CD4-positive, alpha-beta T cell treated with Interleukin-17A for 4 hours (primary cell): ENCODE measurements at regions not wholly inside any gene's neighbourhood (a gene's known extent, or its start where the extent isn't known, plus 50 kb on each side); places are given as distances from the start of the nearest gene placed in this dataset.

ENCODE experiments used
- DNase-seq: peaks from one replicate; pipeline ENCODE4 v3.0.0-alpha.2; 2020; ENCODE audit warnings: mixed read lengths

GRCh38 chr18:2281523-2282199 is 289.6 kb downstream of the METTL4 start:
- no peak for DNase-seq

- DNase-seq, result no peak
Observed at GRCh38 chr18:2293109-2293839, 278.0 kb downstream of the METTL4 start.

GRCh38 chr18:2301316-2301715 is 270.0 kb downstream of the METTL4 start:
- no peak for DNase-seq

GRCh38 chr18:2302012-2302411 is 269.3 kb downstream of the METTL4 start:
- DNase-seq, result no peak

- DNase-seq, result no peak
Observed at GRCh38 chr18:2302628-2303516, 268.4 kb downstream of the METTL4 start.

GRCh38 chr18:2303517-2304238 is 267.6 kb downstream of the METTL4 start:
- DNase-seq, result no peak

- DNase-seq, result no peak
Observed at GRCh38 chr18:2304378-2305175, 266.7 kb downstream of the METTL4 start.

- no peak for DNase-seq
Observed at GRCh38 chr18:2306606-2307005, 264.7 kb downstream of the METTL4 start.

- no peak for DNase-seq
Observed at GRCh38 chr18:2310886-2311285, 260.4 kb downstream of the METTL4 start.

GRCh38 chr18:2312440-2312839 is 258.9 kb downstream of the METTL4 start:
- no peak for DNase-seq

- DNase-seq, result no peak
Observed at GRCh38 chr18:2313332-2313731, 258.0 kb downstream of the METTL4 start.

- no peak for DNase-seq
Observed at GRCh38 chr18:2316082-2316750, 255.1 kb downstream of the METTL4 start.

- no peak for DNase-seq
Observed at GRCh38 chr18:2316751-2317696, 254.3 kb downstream of the METTL4 start.

GRCh38 chr18:2324459-2324858 is 246.8 kb downstream of the METTL4 start:
- DNase-seq, result no peak

GRCh38 chr18:2325308-2325849 is 245.9 kb downstream of the METTL4 start:
- no peak for DNase-seq

GRCh38 chr18:2325933-2326332 is 245.4 kb downstream of the METTL4 start:
- no peak for DNase-seq

GRCh38 chr18:2326999-2327398 is 244.3 kb downstream of the METTL4 start:
- no peak for DNase-seq

GRCh38 chr18:2330764-2331163 is 240.5 kb downstream of the METTL4 start:
- no peak for DNase-seq

- no peak for DNase-seq
Observed at GRCh38 chr18:2331491-2331890, 239.8 kb downstream of the METTL4 start.
